Loucy (cell line): ENCODE measurements at regions not wholly inside any gene's neighbourhood (a gene's known extent, or its start where the extent isn't known, plus 50 kb on each side); places are given as distances from the start of the nearest gene placed in this dataset.

ENCODE experiments used
- H2AFZ ChIP-seq: fragments of 200-600 bp; sonication (generic); 2 replicates; pipeline ENCODE4 v1.6.0; 2016; ENCODE audit warnings: antibody characterized with exemption, mild to moderate bottlenecking, low read length, moderate library complexity
- H3F3A ChIP-seq: fragments of 200-600 bp; 2 replicates; pipeline ENCODE4 v1.6.0; 2016; ENCODE audit warnings: antibody characterized with exemption, low read depth, mild to moderate bottlenecking
- H3K27me3 ChIP-seq: fragments of 200-600 bp; sonication (generic); 2 replicates; pipeline ENCODE4 v1.6.1; 2014; ENCODE audit warnings: low read length, mild to moderate bottlenecking; ENCODE audit not compliant: insufficient read depth, poor library complexity, severe bottlenecking
- H3K36me3 ChIP-seq: fragments of 200-600 bp; sonication (generic); 2 replicates; pipeline ENCODE4 v1.6.1; 2016; ENCODE audit warnings: low read length; ENCODE audit not compliant: insufficient read depth
- H3K4me1 ChIP-seq: fragments of 200-600 bp; sonication (generic); 2 replicates; pipeline ENCODE4 v1.5.1; 2014; ENCODE audit warnings: low read length, mild to moderate bottlenecking; ENCODE audit not compliant: insufficient read depth, poor library complexity, severe bottlenecking
- H3K4me2 ChIP-seq: fragments of 200-600 bp; sonication (generic); 2 replicates; pipeline ENCODE4 v1.6.0; 2014; ENCODE audit warnings: antibody characterized with exemption, low read length, low read depth, mild to moderate bottlenecking; ENCODE audit not compliant: poor library complexity, severe bottlenecking
- H3K4me3 ChIP-seq: fragments of 200-600 bp; sonication (generic); 2 replicates; pipeline ENCODE4 v1.5.1; 2014; ENCODE audit warnings: low read length, mild to moderate bottlenecking, mixed read lengths; ENCODE audit not compliant: poor library complexity, severe bottlenecking
- H3K79me2 ChIP-seq: fragments of 200-600 bp; sonication (generic); 2 replicates; pipeline ENCODE4 v1.6.1; 2014; ENCODE audit warnings: low read length; ENCODE audit not compliant: insufficient read depth
- H3K9ac ChIP-seq: fragments of 200-600 bp; sonication (generic); 2 replicates; pipeline ENCODE4 v1.6.0; 2014; ENCODE audit warnings: mild to moderate bottlenecking, low read depth, low read length, moderate library complexity; ENCODE audit not compliant: poor library complexity, severe bottlenecking
- H3K9me2 ChIP-seq: fragments of 200-600 bp; sonication (generic); replicated peaks from 2 replicates; pipeline ENCODE4 v1.6.1; 2016; ENCODE audit warnings: low read depth, low read length, mixed read lengths
- H3K9me3 ChIP-seq: fragments of 200-600 bp; sonication (generic); 2 replicates; pipeline ENCODE4 v1.6.1; 2014; ENCODE audit warnings: mild to moderate bottlenecking, antibody characterized with exemption, low read length, low read depth; ENCODE audit not compliant: insufficient read depth
- H4K20me1 ChIP-seq: fragments of 200-600 bp; sonication (generic); 2 replicates; pipeline ENCODE4 v1.6.0; 2014; ENCODE audit warnings: antibody characterized with exemption, low read length, mild to moderate bottlenecking; ENCODE audit not compliant: insufficient read depth, poor library complexity, severe bottlenecking
- CTCF ChIP-seq: fragments of 200-600 bp; sonication (generic); conservative IDR thresholded peaks from 2 replicates; pipeline ENCODE4 v1.5.1; 2014; ENCODE audit warnings: mild to moderate bottlenecking, antibody characterized with exemption, low read length
- EZH2phosphoT487 ChIP-seq: fragments of 200-600 bp; IDR thresholded peaks from 2 replicates; pipeline ENCODE4 v1.6.1; 2018; ENCODE audit warnings: antibody characterized with exemption, mild to moderate bottlenecking, moderate library complexity, borderline replicate concordance

DNA sequence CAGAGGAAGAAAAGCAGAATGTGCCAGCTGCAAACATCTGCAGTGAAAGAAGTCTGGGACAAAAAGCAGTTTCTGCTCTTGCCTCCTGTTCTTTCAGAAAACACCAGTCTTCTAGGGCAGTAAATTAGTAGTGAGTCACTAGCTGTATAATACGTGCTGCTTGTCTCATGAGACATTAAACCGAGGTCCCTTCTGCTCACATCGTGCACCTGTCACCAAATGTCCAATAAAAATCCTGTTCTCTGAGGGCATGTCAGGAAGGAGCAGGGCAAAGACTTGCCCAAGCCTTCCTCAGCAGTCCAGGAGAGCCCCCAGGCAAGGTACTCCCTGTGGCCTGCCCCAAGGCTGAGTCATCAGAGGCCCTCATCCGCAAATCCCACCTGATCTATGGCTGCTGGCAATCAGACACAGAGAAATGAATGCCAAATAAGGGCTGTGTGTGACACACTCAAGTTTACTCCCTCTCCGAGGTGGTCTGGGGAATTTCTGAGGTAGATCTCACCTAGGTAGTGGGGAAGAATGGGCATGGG, 255.3 kb upstream of the SMARCA2 start:
- H3F3A ChIP-seq, result no peaks in the 10 kb centered on the region
- no peaks in the 10 kb centered on the region for H3K9me2 ChIP-seq
- no peaks in the 10 kb centered on the region for H3K4me1 ChIP-seq
- no peak overlapping the region for H3K9ac ChIP-seq
- TF ChIP-seq CTCF (no peak), EZH2phosphoT487 (no peak)
- H2AFZ ChIP-seq, result no peak overlapping the region
- no peaks in the 10 kb centered on the region for H3K79me2 ChIP-seq
- H3K4me3 ChIP-seq, result no peak overlapping the region
- H3K4me2 ChIP-seq, result no peak overlapping the region
- H3K27me3 ChIP-seq, result no peaks in the 10 kb centered on the region
- H3K36me3 ChIP-seq, result no peaks in the 10 kb centered on the region
- no peaks in the 10 kb centered on the region for H3K9me3 ChIP-seq
- no peaks in the 10 kb centered on the region for H4K20me1 ChIP-seq

- H4K20me1 ChIP-seq, result no peaks in the 10 kb centered on the region
- H3K79me2 ChIP-seq, result no peaks in the 10 kb centered on the region
- H3K9me2 ChIP-seq, result no peaks in the 10 kb centered on the region
- H3K4me3 ChIP-seq, result no peak overlapping the region
- H3K9ac ChIP-seq, result no peak overlapping the region
- no peaks in the 10 kb centered on the region for H3K9me3 ChIP-seq
- no peaks in the 10 kb centered on the region for H3F3A ChIP-seq
- TF ChIP-seq EZH2phosphoT487, result no peak
- no peak for TF ChIP-seq CTCF
- no peak overlapping the region for H3K4me2 ChIP-seq
- no peaks in the 10 kb centered on the region for H3K27me3 ChIP-seq
- no peaks in the 10 kb centered on the region for H3K4me1 ChIP-seq
- no peaks in the 10 kb centered on the region for H3K36me3 ChIP-seq
- no peak overlapping the region for H2AFZ ChIP-seq
Measured at GRCh38 chr9:1761807-1762206, 253.3 kb upstream of the SMARCA2 start.

DNA sequence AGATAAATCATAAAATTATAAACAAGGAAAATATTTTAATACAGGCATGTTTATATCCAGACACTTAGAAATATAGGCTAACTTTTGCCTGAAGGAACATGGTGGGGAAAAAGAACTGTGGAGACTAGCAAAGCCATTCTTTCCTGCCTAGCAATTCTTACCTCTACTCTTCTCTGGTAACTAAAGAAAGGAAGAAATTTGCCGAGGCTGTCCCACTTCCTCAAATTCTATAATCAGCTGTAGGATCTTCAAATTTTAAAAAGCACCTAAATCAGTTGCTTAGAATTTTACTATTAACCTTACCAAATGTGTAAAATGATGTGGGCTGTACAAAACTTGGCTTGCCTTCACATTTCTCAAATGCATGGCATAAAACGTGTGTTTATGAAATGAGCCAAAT, 249.1 kb upstream of the SMARCA2 start:
- H2AFZ ChIP-seq, result no peak overlapping the region
- no peaks in the 10 kb centered on the region for H3K9me3 ChIP-seq
- H4K20me1 ChIP-seq, result no peaks in the 10 kb centered on the region
- no peak overlapping the region for H3K4me2 ChIP-seq
- no peaks in the 10 kb centered on the region for H3K27me3 ChIP-seq
- H3F3A ChIP-seq, result no peaks in the 10 kb centered on the region
- H3K79me2 ChIP-seq, result no peaks in the 10 kb centered on the region
- H3K36me3 ChIP-seq, result no peaks in the 10 kb centered on the region
- TF ChIP-seq CTCF (no peak), EZH2phosphoT487 (no peak)
- H3K9ac ChIP-seq, result no peak overlapping the region
- H3K9me2 ChIP-seq, result no peaks in the 10 kb centered on the region
- peaks cover 4% of the 10 kb centered on the region for H3K4me1 ChIP-seq
- no peak overlapping the region for H3K4me3 ChIP-seq
